ENCODE measurements at regions not wholly inside any gene's neighbourhood (a gene's known extent, or its start where the extent isn't known, plus 50 kb on each side); places are given as distances from the start of the nearest gene placed in this dataset.

- Histone ChIP-seq H3K9me2 (replicated peaks; ENCODE audit: low read depth, low read length) (no peaks in the 10 kb centered on the region), H3K4me3 (ENCODE audit: low read length, poor library complexity, severe bottlenecking) (no peak overlapping the region), H3K79me2 (ENCODE audit: insufficient read depth, low read length) (no peaks in the 10 kb centered on the region), H3K4me1 (ENCODE audit: insufficient read depth, low read length, poor library complexity, severe bottlenecking) (no peaks in the 10 kb centered on the region), H3K9ac (ENCODE audit: low read depth, low read length, poor library complexity, severe bottlenecking) (no peak overlapping the region), H4K20me1 (ENCODE audit: insufficient read depth, low read length, poor library complexity, severe bottlenecking) (no peaks in the 10 kb centered on the region), H3K4me2 (ENCODE audit: low read depth, low read length, poor library complexity, severe bottlenecking) (no peak overlapping the region), H2AFZ (ENCODE audit: low read length) (no peak overlapping the region), H3F3A (ENCODE audit: low read depth) (no peaks in the 10 kb centered on the region), H3K9me3 (ENCODE audit: insufficient read depth, low read depth, low read length) (no peaks in the 10 kb centered on the region), H3K27me3 (ENCODE audit: insufficient read depth, low read length, poor library complexity, severe bottlenecking) (no peaks in the 10 kb centered on the region), H3K36me3 (ENCODE audit: insufficient read depth, low read length) (no peaks in the 10 kb centered on the region)
- TF ChIP-seq, protein P1, sequence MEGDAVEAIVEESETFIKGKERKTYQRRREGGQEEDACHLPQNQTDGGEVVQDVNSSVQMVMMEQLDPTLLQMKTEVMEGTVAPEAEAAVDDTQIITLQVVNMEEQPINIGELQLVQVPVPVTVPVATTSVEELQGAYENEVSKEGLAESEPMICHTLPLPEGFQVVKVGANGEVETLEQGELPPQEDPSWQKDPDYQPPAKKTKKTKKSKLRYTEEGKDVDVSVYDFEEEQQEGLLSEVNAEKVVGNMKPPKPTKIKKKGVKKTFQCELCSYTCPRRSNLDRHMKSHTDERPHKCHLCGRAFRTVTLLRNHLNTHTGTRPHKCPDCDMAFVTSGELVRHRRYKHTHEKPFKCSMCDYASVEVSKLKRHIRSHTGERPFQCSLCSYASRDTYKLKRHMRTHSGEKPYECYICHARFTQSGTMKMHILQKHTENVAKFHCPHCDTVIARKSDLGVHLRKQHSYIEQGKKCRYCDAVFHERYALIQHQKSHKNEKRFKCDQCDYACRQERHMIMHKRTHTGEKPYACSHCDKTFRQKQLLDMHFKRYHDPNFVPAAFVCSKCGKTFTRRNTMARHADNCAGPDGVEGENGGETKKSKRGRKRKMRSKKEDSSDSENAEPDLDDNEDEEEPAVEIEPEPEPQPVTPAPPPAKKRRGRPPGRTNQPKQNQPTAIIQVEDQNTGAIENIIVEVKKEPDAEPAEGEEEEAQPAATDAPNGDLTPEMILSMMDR (conservative IDR thresholded peaks at IDR 0.05; ENCODE audit: low read length): no peak
- no peak for TF ChIP-seq EZH2phosphoT487 (IDR thresholded peaks at IDR 0.05; ENCODE audit: borderline replicate concordance)
Measured at GRCh38 chr6:134590004-134590403, 272.1 kb upstream of the SGK1 start.

DNA sequence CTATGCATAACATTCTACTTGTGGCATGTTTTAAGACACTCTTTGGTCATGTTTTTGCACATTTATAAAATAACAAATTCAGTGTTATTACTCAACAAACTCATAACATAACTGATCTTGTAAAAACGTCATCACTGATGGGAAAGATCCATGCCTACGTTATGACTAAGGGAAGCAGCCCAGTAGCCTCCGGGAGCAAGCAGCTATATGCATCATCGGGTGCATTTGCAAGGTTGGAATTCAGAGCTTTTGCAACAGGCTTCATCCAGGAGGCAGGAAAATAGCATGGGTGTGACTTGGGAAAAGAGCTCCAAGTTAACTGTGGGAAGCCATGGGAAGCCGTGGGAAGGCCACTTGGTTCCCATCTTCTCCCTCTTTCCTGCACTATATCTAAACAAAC lies 271.6 kb upstream of the SGK1 start:
- no peaks in the 10 kb centered on the region for H3K9me2 ChIP-seq (replicated peaks; ENCODE audit: low read depth, low read length)
- no peak overlapping the region for H3K4me2 ChIP-seq (ENCODE audit: low read depth, low read length, poor library complexity, severe bottlenecking)
- no peak overlapping the region for H2AFZ ChIP-seq (ENCODE audit: low read length)
- H3K9me3 ChIP-seq (ENCODE audit: insufficient read depth, low read depth, low read length): no peaks in the 10 kb centered on the region
- no peaks in the 10 kb centered on the region for H3K36me3 ChIP-seq (ENCODE audit: insufficient read depth, low read length)
- no peaks in the 10 kb centered on the region for H3K4me1 ChIP-seq (ENCODE audit: insufficient read depth, low read length, poor library complexity, severe bottlenecking)
- H3K27me3 ChIP-seq (ENCODE audit: insufficient read depth, low read length, poor library complexity, severe bottlenecking): no peaks in the 10 kb centered on the region
- no peaks in the 10 kb centered on the region for H3F3A ChIP-seq (ENCODE audit: low read depth)
- TF ChIP-seq, protein P1 (conservative IDR thresholded peaks at IDR 0.05; ENCODE audit: low read length): no peak
- TF ChIP-seq EZH2phosphoT487 (IDR thresholded peaks at IDR 0.05; ENCODE audit: borderline replicate concordance): no peak
- no peak overlapping the region for H3K4me3 ChIP-seq (ENCODE audit: low read length, poor library complexity, severe bottlenecking)
- H3K79me2 ChIP-seq (ENCODE audit: insufficient read depth, low read length): no peaks in the 10 kb centered on the region
- H3K9ac ChIP-seq (ENCODE audit: low read depth, low read length, poor library complexity, severe bottlenecking): no peak overlapping the region
- H4K20me1 ChIP-seq (ENCODE audit: insufficient read depth, low read length, poor library complexity, severe bottlenecking): no peaks in the 10 kb centered on the region

DNA sequence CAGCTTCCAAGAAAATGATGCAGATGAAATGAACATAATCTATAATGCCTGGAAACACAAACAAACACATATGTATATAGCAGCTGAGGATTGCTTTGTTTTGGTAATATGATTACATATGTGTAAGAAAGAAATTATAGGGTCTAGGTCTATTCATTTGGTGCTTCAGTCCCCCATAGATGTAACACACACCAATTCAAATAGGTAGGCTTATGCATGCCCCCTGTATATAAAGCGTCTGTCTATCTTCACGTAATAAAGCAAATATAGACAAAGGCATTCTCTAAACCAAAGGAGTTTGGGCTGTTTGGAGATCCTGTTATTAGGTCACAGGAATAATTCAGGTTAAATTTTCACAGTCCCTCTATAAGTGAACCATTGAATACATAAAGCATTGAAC lies 270.4 kb upstream of the SGK1 start:
- Histone ChIP-seq H3K79me2 (ENCODE audit: insufficient read depth, low read length) (no peaks in the 10 kb centered on the region), H3K4me1 (ENCODE audit: insufficient read depth, low read length, poor library complexity, severe bottlenecking) (no peaks in the 10 kb centered on the region), H3F3A (ENCODE audit: low read depth) (no peaks in the 10 kb centered on the region), H3K27me3 (ENCODE audit: insufficient read depth, low read length, poor library complexity, severe bottlenecking) (no peaks in the 10 kb centered on the region), H2AFZ (ENCODE audit: low read length) (no peak overlapping the region), H3K9ac (ENCODE audit: low read depth, low read length, poor library complexity, severe bottlenecking) (no peak overlapping the region), H3K4me3 (ENCODE audit: low read length, poor library complexity, severe bottlenecking) (no peak overlapping the region), H3K9me2 (replicated peaks; ENCODE audit: low read depth, low read length) (no peaks in the 10 kb centered on the region), H3K36me3 (ENCODE audit: insufficient read depth, low read length) (no peaks in the 10 kb centered on the region), H3K9me3 (ENCODE audit: insufficient read depth, low read depth, low read length) (no peaks in the 10 kb centered on the region), H4K20me1 (ENCODE audit: insufficient read depth, low read length, poor library complexity, severe bottlenecking) (no peaks in the 10 kb centered on the region), H3K4me2 (ENCODE audit: low read depth, low read length, poor library complexity, severe bottlenecking) (no peak overlapping the region)
- TF ChIP-seq EZH2phosphoT487 (IDR thresholded peaks at IDR 0.05; ENCODE audit: borderline replicate concordance): no peak
- TF ChIP-seq, protein P1 (conservative IDR thresholded peaks at IDR 0.05; ENCODE audit: low read length): no peak

Data from Loucy (cell line).